A549 (cell line): ENCODE measurements at regions not wholly inside any gene's neighbourhood (a gene's known extent, or its start where the extent isn't known, plus 50 kb on each side); places are given as distances from the start of the nearest gene placed in this dataset.

Experiments used
- CEBPB ChIP-seq, 2 experiments: fragments of >200 bp in 1 of 2; sonication (Bioruptor Twin) in 1 of 2; formaldehyde crosslinking in 1 of 2; IDR thresholded peaks; 2 replicates each; pipeline ENCODE4 v1.6.1; 2012 to 2016
- CTCF ChIP-seq: fragments of >200 bp; sonication (Bioruptor Twin); formaldehyde crosslinking; IDR thresholded peaks from 3 replicates; pipeline ENCODE4 v1.5.1; 2016
- EP300 ChIP-seq, 2 experiments: fragments of >200 bp; sonication (Bioruptor Twin); formaldehyde crosslinking; IDR thresholded peaks; 2 replicates in 1 of 2; 3 replicates in 1 of 2; pipeline ENCODE4 v1.6.1; 2016 to 2017
- JUNB ChIP-seq: fragments of >200 bp; sonication (Bioruptor Twin); formaldehyde crosslinking; IDR thresholded peaks from 2 replicates; pipeline ENCODE4 v1.6.1; 2016
- KDM5A ChIP-seq: fragments of 200-600 bp; sonication (generic); IDR thresholded peaks from 2 replicates; pipeline ENCODE4 v1.6.1; 2016; ENCODE audit warnings: antibody characterized with exemption, mild to moderate bottlenecking
- MAFK ChIP-seq: fragments of 450-650 bp; IDR thresholded peaks from 2 replicates; pipeline ENCODE4 v1.6.1; 2014; ENCODE audit not compliant: partially characterized antibody
- NFE2L2 ChIP-seq: fragments of 150-350 bp; conservative IDR thresholded peaks from 2 replicates; pipeline ENCODE4 v1.6.1; 2014; ENCODE audit warnings: low read length
- USF2 ChIP-seq: fragments of 450-650 bp; IDR thresholded peaks from 2 replicates; pipeline ENCODE4 v1.6.1; 2014; ENCODE audit warnings: antibody characterized with exemption

- TF ChIP-seq NFE2L2 (no peak), CTCF (no peak), KDM5A (no peak), CEBPB (IDR thresholded peaks at IDR 0.05) (no peak), USF2 (no peak), JUNB (no peak), EP300 (IDR thresholded peaks at IDR 0.05) (no peak), MAFK (no peak)
These were observed 386.4 kb upstream of the RPS6KA3 start for GRCh38 chrX:20653070-20653469.
